ENCODE measurements at regions not wholly inside any gene's neighbourhood (a gene's known extent, or its start where the extent isn't known, plus 50 kb on each side); places are given as distances from the start of the nearest gene placed in this dataset.

DNA sequence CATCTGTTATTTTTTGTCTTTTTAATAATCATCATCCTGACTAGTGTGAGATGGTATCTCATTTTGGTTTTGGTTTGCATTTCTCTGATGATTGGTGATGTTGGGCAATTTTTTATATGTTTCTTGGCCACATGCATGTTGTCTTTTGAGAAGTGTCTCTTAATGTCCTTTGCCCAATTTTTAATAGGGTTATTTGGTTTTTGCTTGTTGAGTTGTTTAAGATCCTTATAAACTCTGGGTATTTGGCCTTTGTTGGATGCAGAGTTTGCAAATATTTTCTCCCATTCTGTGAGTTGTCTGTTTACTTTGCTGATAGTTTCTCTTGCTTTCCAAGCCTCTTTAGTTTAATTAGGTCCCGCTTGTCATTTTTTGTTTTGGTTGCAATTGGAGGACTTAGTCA is 152.1 kb upstream of the MED14 start:
- Histone ChIP-seq H3K79me2 (ENCODE audit: insufficient read depth, low read length) (no peaks in the 10 kb centered on the region), H3K14ac (ENCODE audit: insufficient read depth, low read length) (no peak overlapping the region), H3K56ac (ENCODE audit: insufficient read length, low read depth, low read length) (no peak overlapping the region), H3K27ac (ENCODE audit: insufficient read length, low read depth, low read length) (no peak overlapping the region), H2BK5ac (ENCODE audit: insufficient read length, low read length) (no peak overlapping the region), H2BK12ac (ENCODE audit: insufficient read length, low read depth, low read length) (no peak overlapping the region), H3K4me1 (ENCODE audit: insufficient read depth, low read length) (no peaks in the 10 kb centered on the region), H3K79me1 (ENCODE audit: insufficient read depth, low read depth, low read length, poor library complexity, severe bottlenecking) (no peaks in the 10 kb centered on the region), H3K27me3 (ENCODE audit: insufficient read depth, low read length) (no peaks in the 10 kb centered on the region), H3K9ac (ENCODE audit: extremely low read depth, insufficient read length, low read length) (no peak overlapping the region), H3K18ac (ENCODE audit: insufficient read length, low read depth, low read length) (no peak overlapping the region), H2BK120ac (ENCODE audit: low read depth, low read length, poor library complexity, severe bottlenecking) (no peak overlapping the region), H3K23me2 (ENCODE audit: insufficient read length, low read depth, low read length, poor library complexity, severe bottlenecking) (no peaks in the 10 kb centered on the region), H4K91ac (ENCODE audit: insufficient read length, low read depth, low read length) (no peak overlapping the region), H4K8ac (replicated peaks; ENCODE audit: insufficient read length, low read depth, low read length) (no peak overlapping the region), H3K4ac (ENCODE audit: low read depth, low read length) (no peak overlapping the region), H2BK20ac (ENCODE audit: low read depth, low read length, poor library complexity, severe bottlenecking) (no peak overlapping the region), H4K5ac (ENCODE audit: insufficient read length, low read depth, low read length) (no peak overlapping the region), H2AFZ (ENCODE audit: low read length) (no peak overlapping the region), H3K9me3 (ENCODE audit: control insufficient read depth, low read depth, low read length) (no peaks in the 10 kb centered on the region), H2AK5ac (ENCODE audit: insufficient read length, low read length) (no peak overlapping the region), H3T11ph (ENCODE audit: low read length) (no peak overlapping the region), H4K20me1 (ENCODE audit: control insufficient read depth, insufficient read depth, insufficient read length) (no peaks in the 10 kb centered on the region), H3K4me2 (ENCODE audit: insufficient read depth, insufficient read length, low read length) (no peak overlapping the region), H3K23ac (ENCODE audit: insufficient read length, low read depth, low read length) (no peak overlapping the region), H2BK15ac (ENCODE audit: low read depth, low read length) (no peak overlapping the region)
- peak overlapping the region in 2 of 3 experiments; percentile 34 to 76; a peak in 2 of 7 replicates for H3K27ac Mint-ChIP-seq
- H3K4me1 Mint-ChIP-seq: peaks cover 14% of the 10 kb centered on the region in 2 experiments
- WGBS (ENCODE audit: extremely low coverage, insufficient read length, low lambda C conversion rate): no CpG with 5 or more reads among the region's 1 CpG
- no peak for DNase-seq
- no peak for TF ChIP-seq CTCF (conservative IDR thresholded peaks at IDR 0.05)
- H3K36me3 Mint-ChIP-seq (ENCODE audit: insufficient read depth in 1 of 3, low read depth in 3 of 3): peaks cover 14 to 18% (median 16%) of the 10 kb centered on the region in 3 experiments
- peaks cover 57 to 63% of the 10 kb centered on the region in 2 experiments for H3K9me3 Mint-ChIP-seq
- H3K27me3 Mint-ChIP-seq (ENCODE audit: low read depth): no peaks in the 10 kb centered on the region; the same call in 1 of the 2 replicates
- H3K4me3 Mint-ChIP-seq: no peak overlapping the region
